HepG2 (cell line): ENCODE measurements at regions not wholly inside any gene's neighbourhood (a gene's known extent, or its start where the extent isn't known, plus 50 kb on each side); places are given as distances from the start of the nearest gene placed in this dataset.

ENCODE experiments used
- ATAC-seq: fragments of 200-7000 bp; cut with Tn5 transposase; 3 replicates; pipeline ENCODE4 v1.9.1; 2020; ENCODE audit warnings: mild to moderate bottlenecking, moderate library complexity
- BruUV-seq: library from RNA; stranded (reverse); fragments of 400-500 nt; replicated peaks from 2 replicates; lab custom pipeline; 2021; lab: Mats Ljungman, UMichigan
- CTCF ChIA-PET: fragments of 300-600 bp; formaldehyde crosslinking; extraction: SDS; loops from one replicate; lab custom pipeline; 2021; ENCODE audit warnings: low total read pairs, inconsistent platforms, low intra/inter-chr PET ratio; lab: Yijun Ruan, JAX
- POLR2A ChIA-PET: fragments of 350-600 bp; sonication (Branson Sonifier 250); formaldehyde crosslinking; loops from one replicate; lab custom pipeline; 2020; ENCODE audit warnings: antibody characterized with exemption, inconsistent platforms; lab: Yijun Ruan, JAX
- DNase-seq: peaks from one replicate; pipeline ENCODE4 v3.0.0-alpha.2; 2015; ENCODE audit warnings: low spot score
- FAIRE-seq: peaks from 3 replicates; lab custom pipeline; 2011; peaks lifted over from hg19 to GRCh38; lab: Jason Lieb, UNC
- H2AFZ ChIP-seq: one replicate; pipeline ENCODE4 v1.6.1; 2011; ENCODE audit warnings: low read length, inconsistent platforms
- H3K27ac ChIP-seq: fragments of 300-600 bp; 3 replicates; pipeline ENCODE4 v1.8.0; 2011; ENCODE audit warnings: mixed run types, mild to moderate bottlenecking, mixed read lengths, low read length, inconsistent platforms; ENCODE audit not compliant: insufficient read depth; ENCODE audit errors: extremely low read length
- H3K27me3 ChIP-seq, 2 experiments: fragments of 200-600 bp in 1 of 2; 2 replicates in 1 of 2; 3 replicates in 1 of 2; pipeline versions ENCODE4 v1.6.0 to v1.8.0; 2011; ENCODE audit warnings: low read length in 2 of 2, mild to moderate bottlenecking in 2 of 2, moderate library complexity in 2 of 2, inconsistent platforms in 1 of 2; ENCODE audit not compliant: insufficient read depth in 2 of 2, control insufficient read depth in 1 of 2
- H3K36me3 ChIP-seq, 2 experiments: fragments of 200-600 bp in 1 of 2; replicated peaks in 1 of 2; 2 replicates in 1 of 2; 3 replicates in 1 of 2; pipeline versions ENCODE4 v1.5.1 to v1.8.0; 2011; ENCODE audit warnings: low read length in 2 of 2, inconsistent platforms in 1 of 2; ENCODE audit not compliant: insufficient read depth in 2 of 2, control insufficient read depth in 1 of 2
- H3K4me1 ChIP-seq: 2 replicates; pipeline ENCODE4 v1.5.1; 2012; ENCODE audit warnings: low read length, inconsistent platforms; ENCODE audit not compliant: insufficient read depth
- H3K4me2 ChIP-seq: 2 replicates; pipeline ENCODE4 v1.6.0; 2011; ENCODE audit warnings: low read depth, low read length, inconsistent platforms
- H3K4me3 ChIP-seq, 3 experiments: fragments of 200-600 bp in 1 of 3; sonication (generic), shearing (Covaris generic) in 1 of 3; replicated peaks in 1 of 3; 2 replicates each; pipeline ENCODE4 v1.5.1; 2011 to 2016; ENCODE audit warnings: low read length in 3 of 3, inconsistent platforms in 2 of 3, low read depth in 2 of 3, mild to moderate bottlenecking in 2 of 3, control low read depth in 1 of 3, mixed read lengths in 1 of 3; ENCODE audit not compliant: insufficient read depth in 1 of 3
- H3K79me2 ChIP-seq: one replicate; pipeline ENCODE4 v1.6.1; 2011; ENCODE audit warnings: low read length, inconsistent platforms; ENCODE audit not compliant: insufficient read depth
- H3K9ac ChIP-seq: 2 replicates; pipeline ENCODE4 v1.6.0; 2011; ENCODE audit warnings: mild to moderate bottlenecking, low read depth, low read length, inconsistent platforms; ENCODE audit not compliant: insufficient read depth
- H3K9me3 ChIP-seq: 2 replicates; pipeline ENCODE4 v1.5.1; 2012; ENCODE audit warnings: mild to moderate bottlenecking, low read length
- H4K20me1 ChIP-seq: 2 replicates; pipeline ENCODE4 v1.6.0; 2011; ENCODE audit warnings: inconsistent platforms, mild to moderate bottlenecking, low read length, moderate library complexity; ENCODE audit not compliant: insufficient read depth
- KMT2A ChIP-seq: sonication (generic); formaldehyde crosslinking; IDR thresholded peaks from 2 replicates; pipeline ENCODE4 v1.4.0; 2020; ENCODE audit warnings: missing genetic modification reagents
- MIXL1 ChIP-seq: IDR thresholded peaks from 2 replicates; pipeline ENCODE4 v1.6.1; 2016
- NCOA1 ChIP-seq: sonication (generic); formaldehyde crosslinking; IDR thresholded peaks from 2 replicates; pipeline ENCODE4 v1.9.0; 2021; ENCODE audit warnings: missing genetic modification reagents
- NFKB2 ChIP-seq: sonication (generic); formaldehyde crosslinking; IDR thresholded peaks from 2 replicates; pipeline ENCODE4 v1.4.0; 2020; ENCODE audit warnings: missing genetic modification reagents, borderline replicate concordance
- NR2C2 ChIP-seq: sonication (generic); formaldehyde crosslinking; IDR thresholded peaks from 2 replicates; pipeline ENCODE4 v1.4.0; 2020; ENCODE audit warnings: missing genetic modification reagents, mild to moderate bottlenecking, moderate library complexity, borderline replicate concordance
- THAP11 ChIP-seq: IDR thresholded peaks from 2 replicates; pipeline ENCODE4 v1.6.1; 2016; ENCODE audit warnings: missing biosample characterization, missing genetic modification reagents
- ZBTB21 ChIP-seq: sonication (generic); formaldehyde crosslinking; IDR thresholded peaks from 2 replicates; pipeline ENCODE4 v1.4.0; 2020; ENCODE audit warnings: missing genetic modification reagents
- ZNF282 ChIP-seq: fragments of 450-650 bp; IDR thresholded peaks from 2 replicates; pipeline ENCODE4 v1.6.1; 2018; ENCODE audit not compliant: partially characterized antibody
- ZSCAN25 ChIP-seq: sonication (generic); formaldehyde crosslinking; IDR thresholded peaks from 2 replicates; pipeline ENCODE4 v1.8.0; 2022; ENCODE audit warnings: mild to moderate bottlenecking, missing genetic modification reagents
- WGBS: methylation state at CpG from one replicate; pipeline ENCODE4 v1.1.6; 2017; ENCODE audit warnings: low lambda C conversion rate; 5-methylcytosine and 5-hydroxymethylcytosine counted together
- in situ Hi-C: cut with HindIII; loops from 2 replicates; pipeline ENCODE4 v1.10.0; 2017; ENCODE audit warnings: low pct_unique_long_range_greater_than_20kb; ENCODE audit not compliant: extremely low pct_ligation_motif_present
- intact Hi-C: fragments of 100-400 bp; cut with micrococcal nuclease; formaldehyde crosslinking; loops from one replicate; pipeline ENCODE4 v1.10.0; 2022; ENCODE audit not compliant: unreplicated experiment
- TF ChIP-seq, protein P1 (sequence below): sonication (generic); formaldehyde crosslinking; IDR thresholded peaks from 2 replicates; pipeline ENCODE4 v1.4.0; 2020; ENCODE audit warnings: missing genetic modification reagents
- TF ChIP-seq, protein P2 (sequence below): sonication (generic); formaldehyde crosslinking; conservative IDR thresholded peaks from 2 replicates; pipeline ENCODE4 v1.8.1; 2023; ENCODE audit warnings: missing genetic modification reagents
- TF ChIP-seq, protein P3 (sequence below): sonication (generic); formaldehyde crosslinking; IDR thresholded peaks from 2 replicates; pipeline ENCODE4 v1.5.1; 2020; ENCODE audit warnings: missing genetic modification reagents, mild to moderate bottlenecking, borderline replicate concordance
- TF ChIP-seq, protein P4 (sequence below): sonication (generic); formaldehyde crosslinking; IDR thresholded peaks from 2 replicates; pipeline ENCODE4 v1.8.0; 2023; ENCODE audit warnings: mild to moderate bottlenecking, missing genetic modification reagents
- TF ChIP-seq, protein P5 (sequence below): sonication (generic); formaldehyde crosslinking; IDR thresholded peaks from 2 replicates; pipeline ENCODE4 v1.9.0; 2021; ENCODE audit warnings: mild to moderate bottlenecking, missing genetic modification reagents

DNA sequence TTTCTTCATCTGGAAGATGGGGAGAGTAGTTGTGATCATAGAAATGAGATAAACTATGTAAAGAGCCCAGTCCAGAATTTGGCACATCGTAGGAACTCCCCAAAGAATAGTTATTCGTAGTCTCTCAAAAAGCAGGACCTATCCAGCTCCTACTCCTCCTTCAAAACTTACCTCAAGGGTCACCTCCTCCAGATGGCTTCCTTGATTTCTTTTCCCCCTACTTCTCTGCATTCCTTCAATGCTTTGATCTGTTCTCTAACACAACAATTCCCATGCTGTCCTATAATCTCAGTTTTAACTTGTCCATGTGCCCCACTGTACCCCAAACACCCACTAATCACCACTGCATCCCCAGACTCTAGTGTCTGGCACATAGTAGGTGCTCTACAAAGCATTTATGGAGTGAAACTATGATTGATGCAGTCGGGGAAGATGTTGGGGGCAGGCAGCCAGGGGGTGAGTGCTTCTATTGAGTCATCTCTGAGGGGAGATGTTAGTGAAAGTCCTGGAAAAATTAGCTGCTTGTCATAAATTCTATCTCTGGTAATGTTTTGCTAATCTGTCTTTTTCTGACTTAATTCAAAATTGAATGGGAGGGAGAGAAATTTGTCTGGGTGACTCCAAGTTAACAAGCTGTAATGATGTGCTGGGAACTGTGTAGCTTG lies 181.3 kb upstream of the KCNG1 start:
- FAIRE-seq (no peak), ATAC-seq (no peak), DNase-seq (no peak)
- CTCF ChIA-PET, result no interaction called here
- no peaks in the 10 kb centered on the region for H4K20me1 ChIP-seq
- no peak overlapping the region for H3K27ac ChIP-seq
- H3K4me1 ChIP-seq, result no peaks in the 10 kb centered on the region
- no peak overlapping the region for H3K9ac ChIP-seq
- no peak overlapping the region for H3K4me3 ChIP-seq
- no peak overlapping the region for H2AFZ ChIP-seq
- in situ Hi-C loops (no loop called here), intact Hi-C loops (no loop called here)
- no peak overlapping the region for H3K4me2 ChIP-seq
- H3K79me2 ChIP-seq, result no peaks in the 10 kb centered on the region
- H3K36me3 ChIP-seq, result no peaks in the 10 kb centered on the region
- 3% methylated on average over 3 of the region's 3 CpGs for WGBS
- BruUV-seq, result no TSS peak
- TF ChIP-seq NCOA1 (no peak), KMT2A (CRISPR knock-in tag) (no peak), ZSCAN25 (CRISPR knock-in tag) (no peak), NFKB2 (no peak), ZBTB21 (CRISPR knock-in tag) (no peak), THAP11 (CRISPR knock-in tag) (no peak), NR2C2 (no peak), ZNF282 (no peak), MIXL1 (CRISPR knock-in tag) (no peak)
- TF ChIP-seq, protein P1, sequence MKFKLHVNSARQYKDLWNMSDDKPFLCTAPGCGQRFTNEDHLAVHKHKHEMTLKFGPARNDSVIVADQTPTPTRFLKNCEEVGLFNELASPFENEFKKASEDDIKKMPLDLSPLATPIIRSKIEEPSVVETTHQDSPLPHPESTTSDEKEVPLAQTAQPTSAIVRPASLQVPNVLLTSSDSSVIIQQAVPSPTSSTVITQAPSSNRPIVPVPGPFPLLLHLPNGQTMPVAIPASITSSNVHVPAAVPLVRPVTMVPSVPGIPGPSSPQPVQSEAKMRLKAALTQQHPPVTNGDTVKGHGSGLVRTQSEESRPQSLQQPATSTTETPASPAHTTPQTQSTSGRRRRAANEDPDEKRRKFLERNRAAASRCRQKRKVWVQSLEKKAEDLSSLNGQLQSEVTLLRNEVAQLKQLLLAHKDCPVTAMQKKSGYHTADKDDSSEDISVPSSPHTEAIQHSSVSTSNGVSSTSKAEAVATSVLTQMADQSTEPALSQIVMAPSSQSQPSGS (CRISPR knock-in tag), result no peak
- TF ChIP-seq, protein P2, sequence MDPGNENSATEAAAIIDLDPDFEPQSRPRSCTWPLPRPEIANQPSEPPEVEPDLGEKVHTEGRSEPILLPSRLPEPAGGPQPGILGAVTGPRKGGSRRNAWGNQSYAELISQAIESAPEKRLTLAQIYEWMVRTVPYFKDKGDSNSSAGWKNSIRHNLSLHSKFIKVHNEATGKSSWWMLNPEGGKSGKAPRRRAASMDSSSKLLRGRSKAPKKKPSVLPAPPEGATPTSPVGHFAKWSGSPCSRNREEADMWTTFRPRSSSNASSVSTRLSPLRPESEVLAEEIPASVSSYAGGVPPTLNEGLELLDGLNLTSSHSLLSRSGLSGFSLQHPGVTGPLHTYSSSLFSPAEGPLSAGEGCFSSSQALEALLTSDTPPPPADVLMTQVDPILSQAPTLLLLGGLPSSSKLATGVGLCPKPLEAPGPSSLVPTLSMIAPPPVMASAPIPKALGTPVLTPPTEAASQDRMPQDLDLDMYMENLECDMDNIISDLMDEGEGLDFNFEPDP (CRISPR knock-in tag), result no peak
- TF ChIP-seq, protein P3, sequence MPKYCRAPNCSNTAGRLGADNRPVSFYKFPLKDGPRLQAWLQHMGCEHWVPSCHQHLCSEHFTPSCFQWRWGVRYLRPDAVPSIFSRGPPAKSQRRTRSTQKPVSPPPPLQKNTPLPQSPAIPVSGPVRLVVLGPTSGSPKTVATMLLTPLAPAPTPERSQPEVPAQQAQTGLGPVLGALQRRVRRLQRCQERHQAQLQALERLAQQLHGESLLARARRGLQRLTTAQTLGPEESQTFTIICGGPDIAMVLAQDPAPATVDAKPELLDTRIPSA (CRISPR knock-in tag), result no peak
- TF ChIP-seq, protein P4, sequence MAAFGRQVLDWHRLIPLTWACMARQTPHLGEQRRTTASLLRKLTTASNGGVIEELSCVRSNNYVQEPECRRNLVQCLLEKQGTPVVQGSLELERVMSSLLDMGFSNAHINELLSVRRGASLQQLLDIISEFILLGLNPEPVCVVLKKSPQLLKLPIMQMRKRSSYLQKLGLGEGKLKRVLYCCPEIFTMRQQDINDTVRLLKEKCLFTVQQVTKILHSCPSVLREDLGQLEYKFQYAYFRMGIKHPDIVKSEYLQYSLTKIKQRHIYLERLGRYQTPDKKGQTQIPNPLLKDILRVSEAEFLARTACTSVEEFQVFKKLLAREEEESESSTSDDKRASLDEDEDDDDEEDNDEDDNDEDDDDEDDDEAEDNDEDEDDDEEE (CRISPR knock-in tag), result no peak
- TF ChIP-seq, protein P5, sequence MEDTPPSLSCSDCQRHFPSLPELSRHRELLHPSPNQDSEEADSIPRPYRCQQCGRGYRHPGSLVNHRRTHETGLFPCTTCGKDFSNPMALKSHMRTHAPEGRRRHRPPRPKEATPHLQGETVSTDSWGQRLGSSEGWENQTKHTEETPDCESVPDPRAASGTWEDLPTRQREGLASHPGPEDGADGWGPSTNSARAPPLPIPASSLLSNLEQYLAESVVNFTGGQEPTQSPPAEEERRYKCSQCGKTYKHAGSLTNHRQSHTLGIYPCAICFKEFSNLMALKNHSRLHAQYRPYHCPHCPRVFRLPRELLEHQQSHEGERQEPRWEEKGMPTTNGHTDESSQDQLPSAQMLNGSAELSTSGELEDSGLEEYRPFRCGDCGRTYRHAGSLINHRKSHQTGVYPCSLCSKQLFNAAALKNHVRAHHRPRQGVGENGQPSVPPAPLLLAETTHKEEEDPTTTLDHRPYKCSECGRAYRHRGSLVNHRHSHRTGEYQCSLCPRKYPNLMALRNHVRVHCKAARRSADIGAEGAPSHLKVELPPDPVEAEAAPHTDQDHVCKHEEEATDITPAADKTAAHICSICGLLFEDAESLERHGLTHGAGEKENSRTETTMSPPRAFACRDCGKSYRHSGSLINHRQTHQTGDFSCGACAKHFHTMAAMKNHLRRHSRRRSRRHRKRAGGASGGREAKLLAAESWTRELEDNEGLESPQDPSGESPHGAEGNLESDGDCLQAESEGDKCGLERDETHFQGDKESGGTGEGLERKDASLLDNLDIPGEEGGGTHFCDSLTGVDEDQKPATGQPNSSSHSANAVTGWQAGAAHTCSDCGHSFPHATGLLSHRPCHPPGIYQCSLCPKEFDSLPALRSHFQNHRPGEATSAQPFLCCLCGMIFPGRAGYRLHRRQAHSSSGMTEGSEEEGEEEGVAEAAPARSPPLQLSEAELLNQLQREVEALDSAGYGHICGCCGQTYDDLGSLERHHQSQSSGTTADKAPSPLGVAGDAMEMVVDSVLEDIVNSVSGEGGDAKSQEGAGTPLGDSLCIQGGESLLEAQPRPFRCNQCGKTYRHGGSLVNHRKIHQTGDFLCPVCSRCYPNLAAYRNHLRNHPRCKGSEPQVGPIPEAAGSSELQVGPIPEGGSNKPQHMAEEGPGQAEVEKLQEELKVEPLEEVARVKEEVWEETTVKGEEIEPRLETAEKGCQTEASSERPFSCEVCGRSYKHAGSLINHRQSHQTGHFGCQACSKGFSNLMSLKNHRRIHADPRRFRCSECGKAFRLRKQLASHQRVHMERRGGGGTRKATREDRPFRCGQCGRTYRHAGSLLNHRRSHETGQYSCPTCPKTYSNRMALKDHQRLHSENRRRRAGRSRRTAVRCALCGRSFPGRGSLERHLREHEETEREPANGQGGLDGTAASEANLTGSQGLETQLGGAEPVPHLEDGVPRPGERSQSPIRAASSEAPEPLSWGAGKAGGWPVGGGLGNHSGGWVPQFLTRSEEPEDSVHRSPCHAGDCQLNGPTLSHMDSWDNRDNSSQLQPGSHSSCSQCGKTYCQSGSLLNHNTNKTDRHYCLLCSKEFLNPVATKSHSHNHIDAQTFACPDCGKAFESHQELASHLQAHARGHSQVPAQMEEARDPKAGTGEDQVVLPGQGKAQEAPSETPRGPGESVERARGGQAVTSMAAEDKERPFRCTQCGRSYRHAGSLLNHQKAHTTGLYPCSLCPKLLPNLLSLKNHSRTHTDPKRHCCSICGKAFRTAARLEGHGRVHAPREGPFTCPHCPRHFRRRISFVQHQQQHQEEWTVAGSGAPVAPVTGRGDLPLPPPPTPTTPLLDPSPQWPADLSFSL (CRISPR knock-in tag), result no peak
- no peaks in the 10 kb centered on the region for H3K9me3 ChIP-seq
- POLR2A ChIA-PET, result no interaction called here
- peaks cover 3 to 40% of the 10 kb centered on the region in 2 experiments; a peak in 4 of 5 replicates for H3K27me3 ChIP-seq
